22Rv1 (cell line): ENCODE measurements at regions not wholly inside any gene's neighbourhood (a gene's known extent, or its start where the extent isn't known, plus 50 kb on each side); places are given as distances from the start of the nearest gene placed in this dataset.

ENCODE experiments used
- CTCF ChIP-seq: fragments of 450-650 bp; IDR thresholded peaks from 2 replicates; pipeline ENCODE4 v1.5.1; 2017; ENCODE audit warnings: mild to moderate bottlenecking
- ZFX ChIP-seq: fragments of 450-650 bp; IDR thresholded peaks from 2 replicates; pipeline ENCODE4 v1.6.1; 2017; ENCODE audit warnings: antibody characterized with exemption, borderline replicate concordance

- TF ChIP-seq CTCF, result no peak
- no peak for TF ChIP-seq ZFX
Observed at GRCh38 chr6:96468281-96468680, 53.3 kb upstream of the UFL1 start.
